ENCODE measurements at regions not wholly inside any gene's neighbourhood (a gene's known extent, or its start where the extent isn't known, plus 50 kb on each side); places are given as distances from the start of the nearest gene placed in this dataset.
"Not testable (repeated sequence)": the region's sequence is repeated elsewhere in the genome, so short reads cannot be mapped to it uniquely, and the experiment has no call there.

GRCh38 chr11:115613986-115614632 lies 109.9 kb upstream of the CADM1 start:
- in situ Hi-C loops (cut with MboI; ENCODE audit: low sequenced_read_pairs, unreplicated experiment) = no loop called here
- DNase-seq (ENCODE audit: low spot score) = no peak
- no peak for TF ChIP-seq CTCF (IDR thresholded peaks at IDR 0.05; ENCODE audit: borderline replicate concordance, control extremely low read depth, extremely low read depth, insufficient read depth, missing control alignments)

DNA sequence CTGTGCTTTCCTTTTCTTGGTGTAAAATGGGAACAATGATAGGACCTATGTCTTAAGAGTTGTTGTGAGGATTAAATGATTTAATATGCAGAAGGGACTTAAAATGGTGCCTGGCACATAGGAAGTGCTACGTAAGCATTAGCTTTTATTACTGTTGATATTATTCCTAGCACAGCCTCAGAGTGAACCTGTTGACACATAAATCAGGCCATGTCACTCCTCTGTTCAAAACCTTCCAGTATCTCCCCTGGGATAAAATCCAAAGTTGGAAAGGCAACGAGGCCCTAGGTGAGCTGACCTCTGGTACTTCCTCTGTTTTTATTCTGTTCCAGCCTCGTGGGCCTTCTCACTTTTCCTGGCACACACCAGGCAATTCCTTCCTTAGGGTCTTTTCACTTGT lies 108.8 kb upstream of the CADM1 start:
- no peak for DNase-seq (ENCODE audit: low spot score)
- no peak for TF ChIP-seq CTCF (IDR thresholded peaks at IDR 0.05; ENCODE audit: borderline replicate concordance, control extremely low read depth, extremely low read depth, insufficient read depth, missing control alignments)
- in situ Hi-C loops (cut with MboI; ENCODE audit: low sequenced_read_pairs, unreplicated experiment) = no loop called here

- no peak for DNase-seq (ENCODE audit: low spot score)
Observed at GRCh38 chr11:115612046-115612730, 108.0 kb upstream of the CADM1 start.

DNA sequence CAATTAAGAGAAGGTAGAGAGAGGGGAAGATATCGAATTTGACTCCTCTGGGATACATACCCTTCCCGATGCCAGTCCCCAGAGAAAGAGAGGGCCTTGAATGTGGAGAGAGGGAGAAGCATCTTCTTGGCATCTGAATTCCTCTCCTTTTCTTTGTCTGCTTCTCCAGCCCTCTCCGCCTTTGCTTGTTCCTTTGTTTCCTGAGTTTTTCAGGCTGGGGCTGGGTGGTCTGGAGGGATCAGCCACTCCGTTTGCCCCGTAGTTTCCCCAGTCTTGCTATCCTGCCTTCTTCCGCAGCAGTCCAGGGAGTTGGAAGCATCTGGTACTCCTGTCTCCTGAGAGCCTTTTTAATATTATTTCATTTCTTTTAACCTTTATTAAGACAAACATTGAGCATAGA lies 107.1 kb upstream of the CADM1 start:
- in situ Hi-C loops (cut with MboI; ENCODE audit: low sequenced_read_pairs, unreplicated experiment) = no loop called here
- no peak for TF ChIP-seq CTCF (IDR thresholded peaks at IDR 0.05; ENCODE audit: borderline replicate concordance, control extremely low read depth, extremely low read depth, insufficient read depth, missing control alignments)
- DNase-seq (ENCODE audit: low spot score) = no peak

More at GRCh38 chr11:115612046-115612730, 108.0 kb upstream of the CADM1 start:
- in situ Hi-C loops (cut with MboI; ENCODE audit: low sequenced_read_pairs, unreplicated experiment) = no loop called here
- TF ChIP-seq CTCF (IDR thresholded peaks at IDR 0.05; ENCODE audit: borderline replicate concordance, control extremely low read depth, extremely low read depth, insufficient read depth, missing control alignments) = no peak

DNA sequence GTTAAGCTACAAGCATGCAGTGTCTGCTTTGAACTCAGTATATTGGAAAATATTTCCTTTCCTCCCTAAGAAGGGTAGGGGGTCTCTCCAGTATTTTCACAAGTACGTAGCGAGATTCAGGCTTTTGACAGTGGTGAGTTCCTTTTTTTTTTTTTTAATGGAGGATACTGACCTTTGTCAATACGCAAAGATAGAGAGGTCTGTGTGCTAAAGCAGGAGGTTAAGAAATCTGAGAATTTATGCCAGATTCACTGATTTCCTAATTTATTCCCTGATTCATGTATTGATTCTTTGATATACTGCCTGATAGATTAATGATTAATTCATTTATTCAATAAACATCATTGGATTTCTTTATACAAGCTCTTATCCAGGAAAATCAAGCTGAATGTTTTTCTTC lies 106.7 kb upstream of the CADM1 start:
- DNase-seq (ENCODE audit: low spot score) = no peak
- TF ChIP-seq CTCF (IDR thresholded peaks at IDR 0.05; ENCODE audit: borderline replicate concordance, control extremely low read depth, extremely low read depth, insufficient read depth, missing control alignments) = no peak
- in situ Hi-C loops (cut with MboI; ENCODE audit: low sequenced_read_pairs, unreplicated experiment) = no loop called here

- DNase-seq (ENCODE audit: low spot score); in situ Hi-C loops (cut with MboI; ENCODE audit: low sequenced_read_pairs, unreplicated experiment): not testable (repeated sequence)
Observed at GRCh38 chr11:115610234-115610633, 106.0 kb upstream of the CADM1 start.

GRCh38 chr11:115608976-115609375 lies 104.8 kb upstream of the CADM1 start:
- DNase-seq (ENCODE audit: low spot score) = no peak
- TF ChIP-seq CTCF (IDR thresholded peaks at IDR 0.05; ENCODE audit: borderline replicate concordance, control extremely low read depth, extremely low read depth, insufficient read depth, missing control alignments) = no peak
- in situ Hi-C loops (cut with MboI; ENCODE audit: low sequenced_read_pairs, unreplicated experiment) = no loop called here

Data from GM13976 (cell line).